ENCODE measurements at regions not wholly inside any gene's neighbourhood (a gene's known extent, or its start where the extent isn't known, plus 50 kb on each side); places are given as distances from the start of the nearest gene placed in this dataset.

- no peak overlapping the region for H3K27ac ChIP-seq
- H3K9me3 ChIP-seq, result no peaks in the 10 kb centered on the region
- H3K36me3 ChIP-seq, result no peaks in the 10 kb centered on the region
- peaks cover 3% of the 10 kb centered on the region for H3K4me1 ChIP-seq (ENCODE audit: insufficient read depth)
- no peak for DNase-seq
- H3K27me3 ChIP-seq, result no peaks in the 10 kb centered on the region
- no peak overlapping the region for H3K4me3 ChIP-seq
- intact Hi-C loops (cut with DNase I), result no loop called here
- TF ChIP-seq POLR2A (IDR thresholded peaks at IDR 0.05) (no peak), EP300 (IDR thresholded peaks at IDR 0.05) (no peak)
- TF ChIP-seq, protein P1, sequence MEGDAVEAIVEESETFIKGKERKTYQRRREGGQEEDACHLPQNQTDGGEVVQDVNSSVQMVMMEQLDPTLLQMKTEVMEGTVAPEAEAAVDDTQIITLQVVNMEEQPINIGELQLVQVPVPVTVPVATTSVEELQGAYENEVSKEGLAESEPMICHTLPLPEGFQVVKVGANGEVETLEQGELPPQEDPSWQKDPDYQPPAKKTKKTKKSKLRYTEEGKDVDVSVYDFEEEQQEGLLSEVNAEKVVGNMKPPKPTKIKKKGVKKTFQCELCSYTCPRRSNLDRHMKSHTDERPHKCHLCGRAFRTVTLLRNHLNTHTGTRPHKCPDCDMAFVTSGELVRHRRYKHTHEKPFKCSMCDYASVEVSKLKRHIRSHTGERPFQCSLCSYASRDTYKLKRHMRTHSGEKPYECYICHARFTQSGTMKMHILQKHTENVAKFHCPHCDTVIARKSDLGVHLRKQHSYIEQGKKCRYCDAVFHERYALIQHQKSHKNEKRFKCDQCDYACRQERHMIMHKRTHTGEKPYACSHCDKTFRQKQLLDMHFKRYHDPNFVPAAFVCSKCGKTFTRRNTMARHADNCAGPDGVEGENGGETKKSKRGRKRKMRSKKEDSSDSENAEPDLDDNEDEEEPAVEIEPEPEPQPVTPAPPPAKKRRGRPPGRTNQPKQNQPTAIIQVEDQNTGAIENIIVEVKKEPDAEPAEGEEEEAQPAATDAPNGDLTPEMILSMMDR (IDR thresholded peaks at IDR 0.05), result no peak
- 27 to 33% (median 32%) methylated on average over 4 of the region's 4 CpGs for WGBS, 3 donors
Measured at GRCh38 chr11:95524314-95525036, 265.1 kb downstream of the FAM76B start.

DNA sequence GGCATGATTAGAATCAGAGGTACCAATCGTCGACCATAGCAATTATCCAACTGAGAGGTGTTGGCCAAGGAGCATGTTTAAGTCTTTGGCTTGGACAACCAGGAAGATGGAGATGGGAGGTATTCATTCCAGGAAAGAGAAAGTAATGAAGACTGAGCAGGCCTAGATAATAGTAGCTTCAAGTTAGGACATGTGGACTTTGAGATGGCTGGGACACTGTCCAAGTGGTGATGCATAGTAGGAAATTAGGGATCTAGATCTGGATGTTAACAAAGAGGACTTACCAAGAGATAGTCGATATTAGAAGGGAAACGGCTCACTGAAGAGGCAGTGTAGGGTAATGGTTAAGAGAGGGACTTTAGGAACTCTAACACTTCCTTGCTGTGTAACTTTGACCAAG lies 266.7 kb downstream of the FAM76B start:
- H3K27ac ChIP-seq, result no peak overlapping the region
- DNase-seq, result no peak
- no peaks in the 10 kb centered on the region for H3K27me3 ChIP-seq
- intact Hi-C loops (cut with DNase I), result no loop called here
- 73 to 93% (median 81%) methylated on average over 4 of the region's 4 CpGs for WGBS, 3 donors
- no peaks in the 10 kb centered on the region for H3K9me3 ChIP-seq
- H3K36me3 ChIP-seq, result no peaks in the 10 kb centered on the region
- TF ChIP-seq POLR2A (IDR thresholded peaks at IDR 0.05) (no peak), EP300 (IDR thresholded peaks at IDR 0.05) (no peak)
- TF ChIP-seq, protein P1 (IDR thresholded peaks at IDR 0.05), result no peak
- H3K4me1 ChIP-seq (ENCODE audit: insufficient read depth), result peaks cover 3% of the 10 kb centered on the region
- H3K4me3 ChIP-seq, result no peak overlapping the region

- TF ChIP-seq EP300 (IDR thresholded peaks at IDR 0.05) (no peak), POLR2A (IDR thresholded peaks at IDR 0.05) (no peak)
- TF ChIP-seq, protein P1 (IDR thresholded peaks at IDR 0.05), result no peak
- Histone ChIP-seq H3K27me3 (no peaks in the 10 kb centered on the region), H3K36me3 (no peaks in the 10 kb centered on the region), H3K27ac (no peak overlapping the region), H3K9me3 (no peaks in the 10 kb centered on the region), H3K4me3 (no peak overlapping the region), H3K4me1 (ENCODE audit: insufficient read depth) (peaks cover 3% of the 10 kb centered on the region)
- 92 to 96% (median 95%) methylated on average over 5 of the region's 5 CpGs for WGBS, 3 donors
- intact Hi-C loops (cut with DNase I), result no loop called here
- no peak for DNase-seq
Measured at GRCh38 chr11:95521862-95522261, 267.7 kb downstream of the FAM76B start.

- Histone ChIP-seq H3K27ac (no peak overlapping the region), H3K36me3 (no peaks in the 10 kb centered on the region), H3K9me3 (no peaks in the 10 kb centered on the region), H3K27me3 (no peaks in the 10 kb centered on the region), H3K4me3 (no peak overlapping the region), H3K4me1 (ENCODE audit: insufficient read depth) (peaks cover 3% of the 10 kb centered on the region)
- intact Hi-C loops (cut with DNase I), result no loop called here
- no peak for TF ChIP-seq POLR2A (IDR thresholded peaks at IDR 0.05)
- TF ChIP-seq, protein P1 (IDR thresholded peaks at IDR 0.05), result no peak
- TF ChIP-seq EP300 (IDR thresholded peaks at IDR 0.05), result no peak
- 62 to 70% (median 68%) methylated on average over 4 of the region's 4 CpGs for WGBS, 3 donors
- no peak for DNase-seq
Measured at GRCh38 chr11:95521133-95521542, 268.4 kb downstream of the FAM76B start.

Measured in ovary (tissue), 7 donors.